LNCAP (cell line): ENCODE measurements at regions not wholly inside any gene's neighbourhood (a gene's known extent, or its start where the extent isn't known, plus 50 kb on each side); places are given as distances from the start of the nearest gene placed in this dataset.

Experiments
- CTCF ChIP-seq: fragments of 450-650 bp; IDR thresholded peaks from 2 replicates; pipeline ENCODE4 v1.5.1; 2017; ENCODE audit warnings: mild to moderate bottlenecking

DNA sequence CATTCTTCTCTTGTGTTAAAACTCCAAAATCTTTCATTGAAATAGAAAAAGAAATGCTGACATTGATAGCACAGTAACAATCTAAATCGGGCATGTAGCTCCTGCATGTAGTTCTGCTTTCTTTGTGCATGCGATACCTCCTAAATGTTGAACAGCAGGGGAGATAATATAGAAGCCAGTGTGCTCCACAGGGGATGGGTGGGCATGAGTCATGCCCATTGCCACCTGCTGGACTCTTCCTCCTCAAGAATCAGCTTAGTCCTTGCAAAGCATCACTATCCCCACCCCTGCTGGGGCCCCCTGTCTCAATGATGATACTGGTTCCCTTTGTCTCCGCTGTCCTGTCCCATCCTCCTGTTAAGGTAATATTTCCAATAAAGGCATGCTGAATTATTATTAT lies 203.0 kb downstream of the RWDD3 start:
- no peak for TF ChIP-seq CTCF

GRCh38 chr1:95437781-95438180 lies 203.8 kb downstream of the RWDD3 start:
- no peak for TF ChIP-seq CTCF

DNA sequence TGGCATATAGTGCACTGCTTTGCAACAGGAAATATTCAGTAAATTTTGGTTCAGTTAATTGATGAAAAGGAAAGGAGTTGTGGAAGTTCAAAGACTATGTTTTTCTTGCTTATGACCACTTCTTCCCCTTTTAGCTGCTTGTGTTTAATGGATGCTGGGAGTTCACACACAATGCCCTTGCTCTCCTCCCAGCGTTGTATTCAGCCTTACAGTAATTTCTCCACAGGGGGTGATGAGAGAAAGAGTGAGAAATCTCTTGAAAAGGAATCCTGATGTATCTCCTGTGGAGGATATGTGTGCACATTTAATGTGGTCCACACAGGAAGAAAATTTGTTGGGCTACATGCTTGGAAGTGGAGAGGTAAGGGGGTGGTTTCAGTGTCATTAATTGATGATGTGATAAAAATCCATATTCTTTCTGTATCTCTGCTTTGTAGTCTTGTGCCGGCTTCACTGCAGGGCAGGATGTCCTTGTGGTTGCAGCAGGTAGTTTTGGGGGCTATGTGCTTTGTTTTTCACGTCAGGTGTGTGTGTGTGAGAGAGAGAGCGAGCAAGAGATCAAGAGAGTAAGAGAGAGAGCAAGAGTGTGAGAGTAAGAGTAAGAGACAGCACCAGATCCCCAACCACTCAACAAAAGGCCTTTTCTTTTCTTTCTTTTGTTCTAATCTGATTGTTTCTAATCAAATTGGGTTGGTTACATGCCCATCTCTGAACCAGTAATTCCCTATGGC lies 204.4 kb downstream of the RWDD3 start:
- no peak for TF ChIP-seq CTCF

DNA sequence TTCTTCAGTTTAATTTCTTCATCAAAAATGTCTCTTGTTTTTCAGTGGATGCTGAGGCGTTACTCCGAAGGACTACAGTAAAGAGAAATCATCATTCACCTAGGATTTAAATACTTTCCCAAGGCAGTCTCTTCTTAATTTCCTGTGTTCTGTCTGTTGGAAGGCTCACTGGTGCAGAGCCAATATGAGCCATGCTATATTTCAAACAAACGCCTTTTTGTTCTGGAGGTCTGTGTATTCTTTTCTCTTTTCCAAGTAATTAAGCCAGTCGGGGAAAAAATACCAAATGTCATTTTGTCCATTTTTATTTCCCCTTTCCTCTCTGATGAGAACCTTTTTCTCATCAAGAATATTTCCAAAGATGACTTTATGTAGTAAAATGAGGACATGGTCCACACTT lies 206.5 kb downstream of the RWDD3 start:
- TF ChIP-seq CTCF, result no peak

- TF ChIP-seq CTCF, result no peak
These were observed 215.5 kb downstream of the RWDD3 start for GRCh38 chr1:95449516-95449915.

DNA sequence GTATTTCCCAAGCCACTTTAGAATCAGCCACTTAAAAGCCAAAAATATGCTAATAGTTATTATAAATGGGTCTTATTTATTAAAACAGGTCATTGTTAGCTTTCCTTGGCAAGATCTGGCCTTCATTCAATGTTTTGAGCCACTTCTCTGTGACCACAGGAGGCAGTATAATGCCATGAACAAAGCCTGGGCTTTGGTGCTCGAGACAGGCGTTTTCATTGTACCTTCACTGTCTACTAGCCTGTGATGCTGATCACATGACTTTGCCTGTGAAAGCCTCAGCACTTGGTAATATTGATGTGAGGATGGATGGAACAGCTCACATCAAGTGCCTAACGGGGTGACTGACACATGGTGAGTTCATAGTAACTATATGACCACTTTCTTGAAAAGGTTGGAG lies 217.0 kb downstream of the RWDD3 start:
- peak; percentile 61 for TF ChIP-seq CTCF

DNA sequence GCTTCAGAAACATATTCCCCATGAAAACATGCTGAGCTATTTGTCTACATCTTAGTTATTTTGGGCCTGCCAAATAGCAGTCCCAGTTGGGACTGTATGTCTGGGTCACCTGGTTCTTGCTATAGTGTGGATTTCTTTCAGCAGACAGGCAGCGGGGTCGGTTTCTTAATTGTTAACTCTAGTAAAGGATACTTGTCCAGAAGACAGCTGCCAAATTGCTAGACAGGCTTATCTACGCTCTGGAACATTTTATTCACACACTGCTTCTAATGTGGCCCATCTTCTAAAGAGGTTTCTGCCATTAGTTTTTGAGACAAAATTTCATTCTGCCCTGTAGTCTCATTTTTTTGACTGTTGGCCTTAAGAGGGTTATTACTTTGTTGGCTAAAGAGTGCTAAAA lies 217.9 kb downstream of the RWDD3 start:
- TF ChIP-seq CTCF, result no peak

DNA sequence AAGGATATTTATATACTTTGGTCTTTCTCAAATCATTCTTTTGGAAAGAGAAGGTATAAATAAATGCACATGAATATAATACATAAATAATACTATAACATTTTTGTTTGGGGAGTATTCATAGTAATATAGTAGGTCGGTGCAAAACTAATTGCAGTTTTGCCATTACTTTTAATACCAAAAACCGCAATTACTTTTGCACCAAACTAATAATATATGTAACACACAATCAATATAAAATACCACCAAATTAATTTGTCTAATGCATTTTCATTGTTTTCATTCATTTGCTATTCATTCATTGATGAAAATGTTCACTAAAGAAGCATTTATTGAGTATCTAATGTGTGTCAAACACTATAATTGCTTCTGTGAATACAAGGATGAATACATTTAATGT lies 219.0 kb downstream of the RWDD3 start:
- TF ChIP-seq CTCF, result no peak
